ENCODE measurements at regions not wholly inside any gene's neighbourhood (a gene's known extent, or its start where the extent isn't known, plus 50 kb on each side); places are given as distances from the start of the nearest gene placed in this dataset.

- no peak for DNase-seq
- no peak for TF ChIP-seq CTCF (IDR thresholded peaks at IDR 0.05)
- TF ChIP-seq POLR2AphosphoS5 (IDR thresholded peaks at IDR 0.05): no peak
- no peak for TF ChIP-seq EP300 (IDR thresholded peaks at IDR 0.05; ENCODE audit: low read depth)
- Histone ChIP-seq H3K36me3 (no peaks in the 10 kb centered on the region), H3K4me3 (no peak overlapping the region), H3K4me1 (no peaks in the 10 kb centered on the region), H3K9me3 (no peaks in the 10 kb centered on the region), H3K27ac (no peak overlapping the region), H3K27me3 (no peaks in the 10 kb centered on the region)
- in situ Hi-C loops (cut with MboI; ENCODE audit: low pct_ligation_motif_present in 1 of 4, low pct_unique_long_range_greater_than_20kb in 1 of 4, low sequenced_read_pairs in 3 of 4) (no loop called here), intact Hi-C loops (cut with DNase I; ENCODE audit: low total_unique reads) (no loop called here)
- 75 to 86% methylated on average over 1 of the region's 1 CpG for WGBS, 2 donors (ENCODE audit: low coverage in 1 of 2)
Observed at GRCh38 chr7:113664867-113665266, 253.9 kb downstream of the PPP1R3A start.

GRCh38 chr7:113659416-113659815 lies 259.4 kb downstream of the PPP1R3A start:
- TF ChIP-seq EP300 (IDR thresholded peaks at IDR 0.05; ENCODE audit: low read depth): no peak
- TF ChIP-seq POLR2AphosphoS5 (IDR thresholded peaks at IDR 0.05): no peak
- TF ChIP-seq CTCF (IDR thresholded peaks at IDR 0.05): no peak
- no peak for TF ChIP-seq POLR2A (IDR thresholded peaks at IDR 0.05)
- DNase-seq: no peak
- Histone ChIP-seq H3K4me1 (no peaks in the 10 kb centered on the region), H3K4me3 (no peak overlapping the region), H3K9me3 (no peaks in the 10 kb centered on the region), H3K27me3 (no peaks in the 10 kb centered on the region), H3K36me3 (no peaks in the 10 kb centered on the region), H3K27ac (no peak overlapping the region)
- in situ Hi-C loops (cut with MboI; ENCODE audit: low pct_ligation_motif_present in 1 of 4, low pct_unique_long_range_greater_than_20kb in 1 of 4, low sequenced_read_pairs in 3 of 4) (no loop called here), intact Hi-C loops (cut with DNase I; ENCODE audit: low total_unique reads) (no loop called here)

- DNase-seq: no peak
- H3K4me1 ChIP-seq: no peaks in the 10 kb centered on the region
- no peak overlapping the region for H3K27ac ChIP-seq
- TF ChIP-seq EP300 (IDR thresholded peaks at IDR 0.05; ENCODE audit: low read depth): no peak
- TF ChIP-seq CTCF (IDR thresholded peaks at IDR 0.05): no peak
- TF ChIP-seq POLR2A (IDR thresholded peaks at IDR 0.05): no peak
- no peak for TF ChIP-seq POLR2AphosphoS5 (IDR thresholded peaks at IDR 0.05)
- H3K27me3 ChIP-seq: no peaks in the 10 kb centered on the region
- H3K4me3 ChIP-seq: no peak overlapping the region
- in situ Hi-C loops (cut with MboI; ENCODE audit: low pct_ligation_motif_present in 1 of 4, low pct_unique_long_range_greater_than_20kb in 1 of 4, low sequenced_read_pairs in 3 of 4): no loop called here
- 8 to 31% methylated on average over 1 of the region's 1 CpG for WGBS, 2 donors (ENCODE audit: low coverage in 1 of 2)
- no peaks in the 10 kb centered on the region for H3K36me3 ChIP-seq
- no peaks in the 10 kb centered on the region for H3K9me3 ChIP-seq
- intact Hi-C loops (cut with DNase I; ENCODE audit: low total_unique reads): no loop called here
Observed at GRCh38 chr7:113657603-113658002, 261.2 kb downstream of the PPP1R3A start.

GRCh38 chr7:113652501-113652900 lies 266.3 kb downstream of the PPP1R3A start:
- TF ChIP-seq EP300 (IDR thresholded peaks at IDR 0.05; ENCODE audit: low read depth) (no peak), POLR2A (IDR thresholded peaks at IDR 0.05) (no peak), CTCF (IDR thresholded peaks at IDR 0.05) (no peak), POLR2AphosphoS5 (IDR thresholded peaks at IDR 0.05) (no peak)
- intact Hi-C loops (cut with DNase I; ENCODE audit: low total_unique reads) (no loop called here), in situ Hi-C loops (cut with MboI; ENCODE audit: low pct_ligation_motif_present in 1 of 4, low pct_unique_long_range_greater_than_20kb in 1 of 4, low sequenced_read_pairs in 3 of 4) (no loop called here)
- H3K4me1 ChIP-seq: no peaks in the 10 kb centered on the region
- no peaks in the 10 kb centered on the region for H3K36me3 ChIP-seq
- H3K4me3 ChIP-seq: no peak overlapping the region
- 70 to 79% methylated on average over 1 of the region's 1 CpG for WGBS, 2 donors (ENCODE audit: low coverage in 1 of 2)
- no peak for DNase-seq
- no peak overlapping the region for H3K27ac ChIP-seq
- H3K9me3 ChIP-seq: no peaks in the 10 kb centered on the region
- H3K27me3 ChIP-seq: no peaks in the 10 kb centered on the region

Data from transverse colon (tissue), 4 donors.